Adrenal gland (tissue), 5 donors: ENCODE measurements at regions not wholly inside any gene's neighbourhood (a gene's known extent, or its start where the extent isn't known, plus 50 kb on each side); places are given as distances from the start of the nearest gene placed in this dataset.

Experiments used
- POLR2A ChIP-seq, 2 donors: fragments of 450-650 bp; IDR thresholded peaks; one replicate each; pipeline ENCODE4 v1.6.1; 2017; ENCODE audit warnings: antibody characterized with exemption in 2 of 2, mild to moderate bottlenecking in 2 of 2, moderate library complexity in 1 of 2
- TF ChIP-seq, protein P1 (sequence below), 6 experiments: fragments of 450-650 bp in 4 of 6; fragments of 200-600 bp in 2 of 6; sonication (generic) in 1 of 6; IDR thresholded peaks; 1 replicate in 5 of 6; 2 replicates in 1 of 6; pipeline versions ENCODE4 v1.5.1 to v1.8.0; 2016 to 2021; ENCODE audit warnings: antibody characterized with exemption in 6 of 6, mild to moderate bottlenecking in 2 of 6, moderate library complexity in 1 of 6
- donor health status: DM: no; HTN: no; CAD: no.

DNA sequence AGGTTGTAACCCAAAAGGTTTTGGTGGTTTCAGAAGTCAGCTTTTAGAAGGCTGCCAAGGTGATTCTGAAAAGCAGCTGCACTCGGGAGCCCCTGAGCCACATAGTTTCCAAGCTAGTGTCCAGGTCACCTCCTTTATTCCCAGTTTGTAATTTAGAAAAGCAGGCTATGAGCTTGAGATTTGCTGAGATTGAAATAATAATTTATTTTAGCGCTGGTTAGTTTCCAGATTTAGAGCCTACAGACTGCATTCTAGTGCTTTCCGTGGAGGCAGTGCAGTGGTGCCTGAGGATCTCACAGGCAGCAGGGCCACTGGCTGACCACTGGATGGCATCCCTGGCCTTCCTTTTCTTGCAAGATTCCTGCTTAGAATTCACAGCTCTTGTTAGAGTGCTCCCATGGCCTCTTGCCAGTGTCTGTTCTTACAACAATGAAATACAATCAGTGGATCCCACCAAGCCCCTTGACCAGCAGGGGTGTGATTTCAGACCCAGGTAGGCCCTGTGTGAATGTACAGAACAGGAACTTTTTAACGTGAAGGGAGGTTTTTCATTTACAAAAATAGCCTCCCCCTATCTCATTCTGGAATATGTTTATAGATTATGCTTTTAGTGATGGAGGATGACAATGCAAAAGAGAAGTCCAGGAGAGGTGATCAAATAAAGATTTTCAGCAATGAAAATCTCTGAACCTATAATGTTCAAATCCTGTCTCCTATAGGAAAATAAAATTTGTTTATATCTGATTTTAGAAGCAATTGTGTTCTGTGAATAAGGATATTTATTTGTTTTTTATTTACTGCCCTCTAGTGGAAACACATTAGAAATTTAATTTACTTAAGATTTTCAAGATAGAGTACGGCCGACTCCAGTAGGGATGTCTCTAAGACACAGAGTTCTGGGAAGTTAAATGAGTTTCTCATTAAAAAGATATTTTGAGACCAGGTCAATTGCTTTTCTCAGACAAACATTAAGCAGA is 362.1 kb upstream of the STXBP6 start:
- TF ChIP-seq, protein P1, sequence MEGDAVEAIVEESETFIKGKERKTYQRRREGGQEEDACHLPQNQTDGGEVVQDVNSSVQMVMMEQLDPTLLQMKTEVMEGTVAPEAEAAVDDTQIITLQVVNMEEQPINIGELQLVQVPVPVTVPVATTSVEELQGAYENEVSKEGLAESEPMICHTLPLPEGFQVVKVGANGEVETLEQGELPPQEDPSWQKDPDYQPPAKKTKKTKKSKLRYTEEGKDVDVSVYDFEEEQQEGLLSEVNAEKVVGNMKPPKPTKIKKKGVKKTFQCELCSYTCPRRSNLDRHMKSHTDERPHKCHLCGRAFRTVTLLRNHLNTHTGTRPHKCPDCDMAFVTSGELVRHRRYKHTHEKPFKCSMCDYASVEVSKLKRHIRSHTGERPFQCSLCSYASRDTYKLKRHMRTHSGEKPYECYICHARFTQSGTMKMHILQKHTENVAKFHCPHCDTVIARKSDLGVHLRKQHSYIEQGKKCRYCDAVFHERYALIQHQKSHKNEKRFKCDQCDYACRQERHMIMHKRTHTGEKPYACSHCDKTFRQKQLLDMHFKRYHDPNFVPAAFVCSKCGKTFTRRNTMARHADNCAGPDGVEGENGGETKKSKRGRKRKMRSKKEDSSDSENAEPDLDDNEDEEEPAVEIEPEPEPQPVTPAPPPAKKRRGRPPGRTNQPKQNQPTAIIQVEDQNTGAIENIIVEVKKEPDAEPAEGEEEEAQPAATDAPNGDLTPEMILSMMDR (IDR thresholded peaks at IDR 0.05): peak in 3 of 6 experiments; percentile 13 to 37 (median 26)
- TF ChIP-seq POLR2A (IDR thresholded peaks at IDR 0.05): no peak
